Activated CD4-positive, CD25-positive, alpha-beta regulatory T cell (primary cell): ENCODE measurements at regions not wholly inside any gene's neighbourhood (a gene's known extent, or its start where the extent isn't known, plus 50 kb on each side); places are given as distances from the start of the nearest gene placed in this dataset.

ENCODE experiments used
- DNase-seq, 4 experiments: peaks; one replicate each; lab custom pipeline; 2025; lab: John Stamatoyannopoulos, UW

DNA sequence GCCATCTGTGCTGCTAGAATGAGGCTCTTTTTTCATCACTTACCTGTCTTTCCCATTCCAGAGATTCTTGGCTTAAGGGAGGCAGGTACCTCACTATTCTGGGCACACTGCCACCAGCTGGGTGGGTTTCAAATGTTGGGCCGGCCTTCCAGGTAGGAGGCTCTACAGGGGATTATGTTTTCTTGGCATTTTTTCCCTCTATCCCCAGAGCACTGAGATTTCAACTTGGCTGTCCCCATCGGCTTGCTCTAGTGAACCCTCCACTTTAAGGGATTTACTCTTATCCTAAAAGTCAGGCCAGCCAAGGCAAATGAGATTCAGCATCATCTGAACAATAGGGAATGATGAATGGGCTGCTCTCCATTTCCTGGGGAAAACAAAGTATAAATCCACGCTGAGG, 710.1 kb upstream of the CELF2 start:
- no peak for DNase-seq

DNA sequence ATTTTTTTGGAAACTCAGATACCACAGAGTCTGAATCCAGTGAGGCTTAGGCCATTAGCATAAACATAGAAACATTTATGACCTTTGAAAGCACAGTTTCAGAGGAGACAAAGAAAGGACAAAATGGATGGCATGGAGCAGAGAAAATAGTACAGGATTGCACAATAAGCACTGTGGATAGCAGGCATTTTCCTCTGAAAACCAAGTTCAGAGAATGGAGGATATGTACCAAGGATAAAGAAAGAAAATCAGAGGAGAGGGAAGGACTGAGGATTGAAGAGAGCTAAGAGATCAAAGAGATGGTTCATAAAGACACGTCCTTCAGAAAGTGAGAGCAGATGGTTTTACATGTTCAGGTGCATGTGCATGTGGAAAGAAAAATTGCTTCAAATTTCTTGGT, 707.2 kb upstream of the CELF2 start:
- DNase-seq: no peak

DNA sequence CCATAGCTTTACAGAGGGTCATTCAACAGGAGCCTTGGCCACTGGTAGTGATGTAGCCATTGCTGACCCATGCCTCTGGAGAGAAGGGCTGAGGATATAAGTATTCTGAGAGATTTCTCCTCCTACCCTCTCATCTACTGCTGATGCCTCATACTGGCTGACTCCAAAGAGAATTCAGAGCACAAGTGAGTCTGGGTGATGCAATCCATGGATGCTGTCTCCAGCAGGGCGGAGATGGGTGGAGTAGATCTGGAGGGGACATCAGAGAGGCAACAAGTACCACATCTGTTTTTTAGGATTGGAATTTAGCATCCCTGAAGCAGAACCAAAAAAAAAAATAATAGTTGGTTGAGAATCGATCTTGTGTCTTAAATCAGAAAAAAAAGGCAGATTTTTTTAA, 705.7 kb upstream of the CELF2 start:
- no peak for DNase-seq

DNA sequence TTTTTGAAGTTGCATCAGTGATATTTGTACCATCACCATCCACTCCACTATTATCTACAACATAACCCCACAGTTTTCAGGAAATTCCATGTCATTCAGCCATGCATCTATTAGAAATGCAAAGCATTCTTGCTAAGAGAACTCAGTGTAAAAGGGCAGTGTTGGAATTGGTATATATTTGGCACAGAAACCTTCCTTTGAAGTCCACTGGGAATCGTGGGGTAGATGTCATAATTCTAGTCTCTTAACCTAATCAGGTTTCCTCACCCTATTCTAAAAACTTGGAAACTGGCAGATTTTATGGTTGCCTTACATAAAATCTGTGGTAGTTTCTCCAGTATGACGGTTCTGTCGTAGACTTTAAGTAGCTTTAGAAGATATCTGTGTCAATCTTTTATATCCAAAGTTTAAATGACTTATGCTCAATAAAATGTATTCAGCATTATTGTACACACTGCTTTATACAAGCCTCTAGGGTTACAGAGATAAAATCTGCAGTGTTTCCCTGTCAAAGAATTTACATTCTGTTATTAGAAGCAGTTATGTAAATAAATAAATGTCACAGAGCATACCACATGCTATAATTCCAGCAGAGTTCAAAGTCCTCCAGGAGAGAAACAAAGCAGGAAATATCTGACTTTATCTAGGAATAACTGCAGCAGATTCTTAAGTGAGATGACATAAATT, 704.4 kb upstream of the CELF2 start:
- DNase-seq: no peak

DNA sequence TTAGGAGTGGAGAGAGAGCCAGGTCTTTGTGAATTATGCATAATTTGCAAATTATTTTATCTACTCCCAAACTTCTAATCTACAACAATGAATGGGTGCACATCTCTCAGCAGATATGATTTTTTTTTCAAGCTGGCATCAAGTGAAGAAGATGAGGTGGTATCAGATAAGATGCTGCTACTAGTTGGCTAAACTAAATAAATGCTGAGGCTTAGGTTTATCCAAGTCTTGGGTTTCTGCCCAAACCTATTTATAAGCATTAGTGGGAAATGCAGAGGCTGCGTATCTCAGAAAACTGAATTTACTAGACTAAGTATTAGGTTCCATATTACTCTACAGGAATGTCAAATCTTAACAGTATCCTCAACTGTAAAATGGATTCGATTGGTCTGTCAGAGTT, 703.0 kb upstream of the CELF2 start:
- no peak for DNase-seq

DNA sequence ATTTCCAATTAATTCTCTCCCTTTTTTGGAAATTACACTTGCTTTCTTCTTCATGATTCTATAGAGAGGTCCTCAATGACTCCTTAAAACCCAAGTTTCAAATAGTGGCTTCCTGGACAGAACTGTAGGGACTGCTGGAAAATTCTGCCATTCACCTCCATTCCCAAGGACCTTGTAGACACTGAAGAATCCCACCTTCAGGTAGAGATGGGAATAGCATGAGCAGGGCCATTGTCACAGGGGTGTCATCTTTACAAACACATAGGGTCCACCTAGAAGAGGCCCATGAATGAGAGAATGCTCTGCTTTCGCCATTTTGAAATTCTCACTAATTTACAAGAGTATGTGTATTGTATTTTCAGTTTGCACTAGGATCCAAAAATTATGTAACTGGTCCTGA, 701.7 kb upstream of the CELF2 start:
- no peak for DNase-seq

DNA sequence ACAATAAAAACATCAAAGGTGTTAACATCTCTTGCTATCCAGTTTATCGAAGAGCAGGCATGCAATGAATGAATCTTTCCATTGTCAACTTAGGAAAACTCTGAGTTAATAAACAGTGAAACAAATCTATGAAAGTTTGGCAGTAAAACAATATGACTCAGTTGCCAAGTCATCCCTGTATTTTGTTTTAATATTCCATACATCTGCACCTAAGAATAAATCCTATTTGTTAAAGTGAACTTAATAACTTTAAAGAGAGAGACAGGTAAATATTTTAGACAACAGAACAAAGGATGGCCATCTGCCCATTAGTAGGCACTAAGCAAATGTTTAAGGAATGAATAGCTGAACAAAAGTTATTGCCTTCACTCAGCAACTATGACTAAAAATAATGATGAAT, 700.5 kb upstream of the CELF2 start:
- DNase-seq: no peak

DNA sequence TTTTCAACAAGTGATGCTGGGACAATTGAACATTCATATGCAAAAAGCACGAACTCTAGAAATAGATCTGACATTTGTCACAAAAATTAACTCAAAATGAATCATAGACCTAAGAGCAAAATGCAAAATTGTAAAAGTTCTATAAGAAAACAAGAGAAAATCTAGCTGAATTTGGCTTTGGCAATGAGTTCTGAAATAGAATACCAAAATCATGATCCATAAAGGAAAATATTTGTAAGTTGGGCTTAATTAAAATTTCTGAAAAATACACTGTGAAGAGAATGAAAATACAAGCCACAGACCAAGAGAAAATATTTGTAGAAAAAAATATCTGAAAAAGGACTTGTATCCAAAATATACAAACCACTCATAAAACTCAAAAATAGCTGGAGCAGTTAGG, 698.8 kb upstream of the CELF2 start:
- no peak for DNase-seq

DNA sequence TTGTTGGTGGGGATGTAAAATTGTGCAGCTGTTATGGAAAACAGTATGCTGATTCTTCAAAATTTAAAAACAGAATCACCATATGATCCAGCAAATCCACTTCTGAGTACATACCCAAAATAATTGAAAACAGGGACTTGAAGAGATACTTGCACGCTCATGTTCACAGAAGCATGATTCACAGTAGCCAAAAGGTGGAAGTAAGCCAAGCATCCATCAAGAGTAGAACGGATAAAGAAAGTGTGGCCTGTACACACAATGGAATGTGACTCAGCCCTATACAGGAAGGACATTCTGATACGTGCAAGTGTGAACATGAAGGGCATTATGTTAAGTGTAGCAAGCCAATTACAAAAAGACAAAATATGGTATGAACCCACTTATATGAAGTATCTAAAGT, 696.7 kb upstream of the CELF2 start:
- DNase-seq: no peak

DNA sequence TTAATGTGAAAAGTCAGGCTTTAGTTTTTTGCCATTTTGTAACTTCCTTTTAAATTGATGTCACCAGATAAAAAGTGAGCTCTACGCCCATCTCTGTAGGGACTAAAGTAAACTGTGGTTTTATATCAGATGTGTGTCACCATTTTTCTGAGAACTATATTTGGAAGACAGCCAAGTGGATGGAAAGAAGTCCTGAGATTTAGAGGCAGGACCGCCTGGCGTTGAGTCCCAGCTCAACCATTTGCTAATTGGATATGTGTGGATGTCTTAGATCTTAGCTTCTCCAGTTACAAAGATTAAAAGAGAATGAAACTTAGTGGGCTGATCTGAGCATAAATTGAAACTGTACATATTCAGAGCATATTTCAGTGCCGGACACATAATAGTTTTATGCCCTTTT, 691.6 kb upstream of the CELF2 start:
- DNase-seq: no peak

DNA sequence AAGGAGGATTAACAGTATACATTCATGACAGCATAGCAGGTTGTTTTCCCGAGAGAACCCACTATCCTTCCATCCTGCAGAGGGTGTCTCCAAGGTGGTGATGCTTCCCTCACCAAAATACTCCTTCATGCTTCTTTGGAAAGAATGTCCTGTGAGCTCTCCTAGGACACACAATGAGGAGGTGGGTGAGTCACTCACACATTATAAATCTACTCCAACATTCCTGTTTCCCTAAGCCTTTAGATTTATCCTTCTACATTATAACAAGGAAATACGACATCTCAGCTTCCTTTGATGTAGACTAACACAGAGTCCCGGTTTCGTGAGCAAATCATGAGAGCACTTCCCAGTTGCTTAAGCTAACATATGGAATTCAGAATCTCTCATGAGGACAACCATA, 689.7 kb upstream of the CELF2 start:
- no peak for DNase-seq

DNA sequence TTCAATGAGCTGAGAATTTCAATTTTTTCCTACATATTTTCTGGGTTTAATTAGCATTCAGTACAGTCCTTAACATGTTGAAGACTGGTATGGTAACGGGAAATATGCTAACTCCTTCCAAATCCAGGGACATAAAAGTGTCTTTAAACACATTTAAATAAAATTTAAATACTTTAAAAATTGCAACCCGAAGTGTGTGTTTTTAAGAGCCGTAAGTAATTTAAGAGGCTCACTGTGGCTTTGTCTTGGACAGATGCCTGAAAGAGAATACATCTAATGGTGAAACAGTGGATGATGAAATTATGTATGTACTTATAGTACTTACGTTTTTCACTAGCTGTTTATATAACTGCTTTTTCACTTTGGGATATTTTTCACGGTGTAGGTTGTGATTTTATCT, 687.3 kb upstream of the CELF2 start:
- no peak for DNase-seq

DNA sequence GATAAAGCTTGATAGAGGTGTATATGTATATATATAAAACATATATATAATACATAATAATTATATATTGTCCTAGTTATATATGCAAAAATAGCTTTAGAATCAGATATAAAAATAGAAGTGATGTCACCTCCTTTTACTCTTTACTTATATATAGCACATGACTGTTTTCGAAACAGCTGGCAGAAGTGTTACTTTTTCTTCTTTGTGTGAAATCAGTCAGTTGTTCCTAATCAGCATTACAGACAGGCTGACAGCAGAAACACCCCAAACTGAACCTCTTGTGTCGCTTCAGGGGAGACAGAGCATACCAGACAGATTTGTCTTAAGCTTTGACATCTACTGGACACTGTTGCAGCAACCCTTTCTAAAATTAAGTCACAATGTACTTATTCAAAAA, 684.9 kb upstream of the CELF2 start:
- DNase-seq: no peak

DNA sequence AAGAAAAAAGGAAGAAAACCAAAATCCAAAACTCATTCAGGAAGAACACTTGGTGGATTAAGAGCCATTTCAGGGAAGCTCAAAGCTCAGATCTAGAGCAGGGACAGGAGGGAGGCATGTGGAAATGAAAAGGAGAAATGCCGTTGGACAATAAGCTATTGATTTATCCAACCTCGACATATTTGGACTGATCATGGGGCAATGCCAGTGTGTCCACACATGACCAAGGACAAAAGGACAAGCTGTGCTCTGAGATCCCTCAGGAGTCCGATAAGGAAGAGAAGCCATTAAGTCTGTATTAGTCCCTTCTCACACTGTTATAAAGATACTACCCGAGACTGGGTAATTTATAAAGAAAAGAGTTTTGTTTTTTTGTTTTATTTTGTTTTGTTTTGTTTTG, 684.0 kb upstream of the CELF2 start:
- DNase-seq: no peak

DNA sequence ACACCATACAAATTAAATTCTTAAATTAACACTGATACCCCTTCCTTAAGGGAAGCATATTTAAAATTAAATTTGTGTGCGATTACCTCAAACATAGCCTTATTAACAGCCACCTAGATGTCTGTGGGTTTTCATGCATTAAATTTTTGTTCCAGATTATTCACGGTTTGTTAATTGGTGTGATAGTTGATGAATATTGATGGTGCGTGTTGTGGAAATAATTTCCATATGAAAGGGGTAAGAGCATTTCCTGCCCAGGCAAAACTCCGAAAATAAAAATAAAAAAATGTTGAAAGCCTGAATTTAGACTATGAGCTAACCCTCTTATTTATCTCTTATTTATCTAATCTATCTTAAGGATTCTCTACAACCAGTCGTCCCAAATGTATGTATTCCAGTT, 679.3 kb upstream of the CELF2 start:
- no peak for DNase-seq

DNA sequence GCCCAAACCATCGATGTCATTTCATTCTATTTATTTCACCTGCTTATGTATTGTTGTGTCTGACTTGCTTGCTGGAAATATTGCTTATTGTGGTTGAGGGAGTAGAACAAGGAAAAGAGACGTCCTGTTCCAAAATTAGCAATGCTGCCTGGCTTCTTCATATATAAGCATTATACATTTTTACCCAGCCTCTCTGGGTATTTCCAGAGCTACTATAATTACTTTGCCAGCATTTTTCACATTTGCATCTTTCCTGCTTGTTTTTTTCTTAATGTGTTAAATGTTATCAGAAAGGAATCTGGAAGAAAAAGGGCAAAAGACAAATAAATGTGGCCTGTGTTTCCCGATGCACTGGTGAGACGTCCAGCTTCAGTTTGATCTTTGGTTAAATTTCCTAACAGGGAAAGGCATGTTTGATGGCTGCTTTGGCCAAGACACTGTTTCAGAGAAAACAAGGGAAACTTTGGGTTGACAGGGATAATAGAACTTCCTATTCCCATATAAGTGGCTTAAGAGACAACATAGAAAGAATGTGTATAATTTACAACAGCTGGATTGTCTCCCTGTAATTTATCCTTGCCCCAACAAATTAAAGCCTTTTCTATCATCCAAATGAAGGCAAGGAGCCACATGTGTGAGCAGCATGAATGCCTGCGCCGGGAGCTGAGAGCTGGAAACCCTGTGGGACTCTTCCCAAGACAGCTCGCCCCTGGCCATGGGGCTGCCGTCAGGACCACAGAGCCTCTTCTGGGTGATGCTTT, 671.1 kb upstream of the CELF2 start:
- no peak for DNase-seq

DNA sequence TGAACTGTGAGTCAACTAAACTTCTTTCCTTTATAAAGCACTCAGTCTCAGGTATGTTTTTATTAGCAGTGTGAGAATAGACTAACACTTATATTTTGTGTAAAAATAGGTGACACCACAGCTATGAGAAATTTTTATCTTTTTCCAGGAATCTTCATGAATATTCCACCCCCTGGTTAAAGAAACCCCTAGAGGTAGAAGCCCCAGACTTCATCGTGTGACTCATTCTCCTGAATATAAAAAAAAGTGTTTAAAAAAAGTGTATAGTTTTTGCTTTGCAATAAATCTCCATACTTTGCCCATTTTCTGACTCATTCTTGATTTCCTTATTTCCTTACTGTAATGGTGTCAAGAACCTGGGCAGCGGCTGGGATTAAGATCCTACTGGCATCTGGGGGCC, 667.6 kb upstream of the CELF2 start:
- DNase-seq: no peak

DNA sequence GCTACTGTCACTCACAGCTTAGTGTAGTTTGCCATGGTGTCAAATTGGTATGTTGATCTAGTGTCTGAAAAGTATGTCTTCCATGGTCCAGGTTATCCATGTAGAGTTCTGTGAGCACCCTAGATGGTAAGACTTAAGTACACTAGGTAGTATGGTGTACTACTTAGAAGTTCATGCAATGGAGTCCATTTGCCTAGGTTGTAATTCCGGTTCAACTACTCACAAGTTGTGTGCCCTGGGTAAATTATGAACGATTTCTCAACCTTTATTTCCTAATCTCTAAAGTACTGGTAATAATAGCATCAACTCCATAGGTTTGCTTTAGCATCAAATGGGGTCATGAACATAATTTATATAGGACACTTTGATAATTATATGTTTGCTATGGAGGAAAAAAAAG, 666.2 kb upstream of the CELF2 start:
- DNase-seq: no peak

DNA sequence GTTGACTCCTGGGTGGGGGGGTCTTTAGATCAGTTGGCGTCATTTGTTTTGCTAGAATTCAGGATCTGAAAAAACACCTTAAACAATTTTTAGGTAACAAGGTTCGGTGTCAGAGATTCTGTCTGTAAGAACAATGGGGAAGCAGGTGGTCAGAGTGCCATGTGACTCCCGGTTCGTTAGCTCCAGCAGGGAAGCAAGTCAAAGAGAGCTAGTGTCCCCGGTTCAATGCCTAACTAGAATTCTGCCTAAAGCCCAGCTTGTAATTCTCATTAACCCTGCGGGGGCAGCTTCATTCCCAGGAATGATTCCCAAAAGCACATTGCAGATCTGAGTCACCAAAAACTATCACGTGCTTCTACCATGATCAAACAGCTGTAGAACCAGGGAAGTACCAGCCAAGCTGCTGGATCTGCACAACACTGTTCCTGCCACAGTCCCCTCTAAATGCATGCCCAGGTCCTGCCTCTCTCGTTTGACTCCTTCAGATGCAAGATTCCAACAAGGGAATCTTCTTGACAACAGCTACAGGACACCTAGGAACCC, 664.3 kb upstream of the CELF2 start:
- DNase-seq: no peak

DNA sequence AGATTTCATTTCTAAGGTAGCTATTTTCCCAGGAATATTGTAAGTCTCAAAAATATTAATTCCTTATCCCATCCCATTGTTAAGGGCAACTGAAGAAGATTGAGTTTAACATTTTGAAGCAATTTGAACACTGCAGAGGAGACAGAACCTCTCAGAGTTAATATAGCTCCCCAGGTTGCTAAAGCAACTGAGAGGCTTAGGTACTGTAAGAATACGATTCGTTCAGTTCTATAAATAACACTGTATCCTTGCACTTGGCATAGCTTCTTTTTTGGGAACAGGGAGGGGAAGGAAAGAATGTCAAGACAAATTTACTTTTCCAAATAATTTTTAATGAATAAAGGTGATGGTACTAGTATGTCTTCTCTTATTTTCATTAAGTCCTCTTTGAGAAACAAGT, 658.4 kb upstream of the CELF2 start:
- DNase-seq: no peak

DNA sequence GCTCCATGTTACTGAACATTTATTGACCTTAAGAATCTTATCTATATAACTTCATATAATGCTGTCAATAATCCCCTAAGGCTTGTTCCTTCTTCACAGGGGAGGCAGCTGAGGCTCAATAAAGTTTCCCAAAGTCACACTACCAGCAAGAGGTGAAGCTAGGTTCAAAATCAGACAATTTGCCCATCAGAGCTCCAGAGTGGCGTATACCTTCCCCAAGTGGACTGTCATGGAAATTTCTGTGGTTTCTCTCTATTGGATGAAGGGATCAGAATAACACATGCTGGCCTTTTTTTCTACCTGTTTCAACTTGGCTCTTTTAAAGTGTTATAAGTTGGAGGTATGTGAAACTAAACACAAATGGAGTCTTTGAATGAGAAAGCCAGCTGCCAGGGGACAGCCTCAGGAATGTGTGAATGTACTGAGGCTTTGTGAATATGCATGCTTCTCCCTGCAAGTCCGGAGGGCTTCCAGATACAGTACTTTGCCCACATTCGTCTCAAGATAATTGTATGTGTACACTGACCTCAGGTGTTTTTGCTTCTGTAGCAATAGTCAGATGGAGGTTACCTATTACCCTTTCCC, 656.3 kb upstream of the CELF2 start:
- no peak for DNase-seq

DNA sequence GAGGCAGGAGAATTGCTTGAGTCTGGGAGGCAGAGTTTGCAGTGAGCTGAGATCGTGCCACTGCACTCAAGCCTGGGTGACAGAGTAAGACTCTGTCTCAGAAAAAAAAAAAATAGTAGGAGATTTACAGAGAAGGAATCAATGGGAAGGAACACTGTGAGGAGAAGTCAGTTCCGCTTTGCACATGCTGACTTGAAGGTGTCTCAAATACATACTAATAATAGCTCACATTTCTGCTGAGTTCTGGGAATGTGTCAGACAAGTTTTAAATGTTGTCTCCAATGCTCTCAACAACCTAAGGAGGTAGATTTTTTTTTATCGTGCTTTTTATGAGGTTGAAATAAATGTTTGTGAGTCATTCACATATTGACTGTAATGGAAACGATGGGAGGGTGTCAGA, 654.9 kb upstream of the CELF2 start:
- no peak for DNase-seq

DNA sequence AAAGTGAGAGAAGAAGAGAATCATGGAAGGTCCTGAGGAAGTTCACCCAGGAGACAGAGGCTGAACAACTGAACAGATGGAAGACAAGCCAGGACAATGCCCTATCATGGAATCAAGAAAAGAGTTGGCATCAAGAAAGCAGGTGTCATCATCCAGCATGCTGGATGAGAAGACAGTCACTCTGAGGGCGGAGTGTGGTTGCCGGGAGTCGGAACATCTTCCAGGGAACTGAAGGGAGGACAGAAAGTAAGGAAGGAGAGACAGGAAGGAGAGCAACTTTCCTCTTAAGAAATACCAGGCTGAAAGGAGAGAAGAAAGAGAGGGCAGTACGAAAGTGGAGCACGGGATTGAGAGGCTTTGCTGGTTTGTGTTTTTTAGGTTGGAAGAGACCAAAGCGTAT, 654.5 kb upstream of the CELF2 start:
- no peak for DNase-seq
